ENCODE measurements at regions not wholly inside any gene's neighbourhood (a gene's known extent, or its start where the extent isn't known, plus 50 kb on each side); places are given as distances from the start of the nearest gene placed in this dataset.
"Not testable (repeated sequence)": the region's sequence is repeated elsewhere in the genome, so short reads cannot be mapped to it uniquely, and the experiment has no call there.

DNA sequence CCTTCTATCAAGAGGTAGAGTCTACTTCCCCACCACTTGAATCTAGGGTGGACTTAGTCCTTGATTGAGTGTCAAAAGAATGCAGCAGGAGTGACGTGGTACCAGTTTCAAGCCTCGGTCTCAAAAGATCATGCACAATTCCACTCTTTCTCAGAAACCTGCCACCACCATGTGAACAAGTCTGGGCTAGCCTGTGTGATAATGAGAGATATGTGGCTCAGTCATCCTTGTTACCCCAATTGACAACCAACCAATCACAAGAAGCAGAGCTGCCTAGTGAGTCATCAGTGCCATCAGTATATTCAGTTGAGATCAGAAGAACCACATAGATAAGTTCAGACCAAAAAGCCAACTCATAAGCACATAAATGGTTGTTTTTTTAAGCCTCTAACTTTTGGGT lies 374.5 kb downstream of the IL20RB start:
- H3K9me2 ChIP-seq (replicated peaks; ENCODE audit: low read depth, low read length): no peaks in the 10 kb centered on the region
- H3K79me2 ChIP-seq (ENCODE audit: insufficient read depth, low read length): no peaks in the 10 kb centered on the region
- no peak overlapping the region for H3K9ac ChIP-seq (ENCODE audit: low read depth, low read length, poor library complexity, severe bottlenecking)
- no peaks in the 10 kb centered on the region for H3K36me3 ChIP-seq (ENCODE audit: insufficient read depth, low read length)
- H3K4me3 ChIP-seq (ENCODE audit: low read length, poor library complexity, severe bottlenecking): no peak overlapping the region
- no peaks in the 10 kb centered on the region for H3F3A ChIP-seq (ENCODE audit: low read depth)
- H2AFZ ChIP-seq (ENCODE audit: low read length): no peak overlapping the region
- H3K4me1 ChIP-seq (ENCODE audit: insufficient read depth, low read length, poor library complexity, severe bottlenecking): no peaks in the 10 kb centered on the region
- TF ChIP-seq EZH2phosphoT487 (IDR thresholded peaks at IDR 0.05; ENCODE audit: borderline replicate concordance): no peak
- TF ChIP-seq, protein P1, sequence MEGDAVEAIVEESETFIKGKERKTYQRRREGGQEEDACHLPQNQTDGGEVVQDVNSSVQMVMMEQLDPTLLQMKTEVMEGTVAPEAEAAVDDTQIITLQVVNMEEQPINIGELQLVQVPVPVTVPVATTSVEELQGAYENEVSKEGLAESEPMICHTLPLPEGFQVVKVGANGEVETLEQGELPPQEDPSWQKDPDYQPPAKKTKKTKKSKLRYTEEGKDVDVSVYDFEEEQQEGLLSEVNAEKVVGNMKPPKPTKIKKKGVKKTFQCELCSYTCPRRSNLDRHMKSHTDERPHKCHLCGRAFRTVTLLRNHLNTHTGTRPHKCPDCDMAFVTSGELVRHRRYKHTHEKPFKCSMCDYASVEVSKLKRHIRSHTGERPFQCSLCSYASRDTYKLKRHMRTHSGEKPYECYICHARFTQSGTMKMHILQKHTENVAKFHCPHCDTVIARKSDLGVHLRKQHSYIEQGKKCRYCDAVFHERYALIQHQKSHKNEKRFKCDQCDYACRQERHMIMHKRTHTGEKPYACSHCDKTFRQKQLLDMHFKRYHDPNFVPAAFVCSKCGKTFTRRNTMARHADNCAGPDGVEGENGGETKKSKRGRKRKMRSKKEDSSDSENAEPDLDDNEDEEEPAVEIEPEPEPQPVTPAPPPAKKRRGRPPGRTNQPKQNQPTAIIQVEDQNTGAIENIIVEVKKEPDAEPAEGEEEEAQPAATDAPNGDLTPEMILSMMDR (conservative IDR thresholded peaks at IDR 0.05; ENCODE audit: low read length): no peak
- H3K4me2 ChIP-seq (ENCODE audit: low read depth, low read length, poor library complexity, severe bottlenecking): no peak overlapping the region
- H4K20me1 ChIP-seq (ENCODE audit: insufficient read depth, low read length, poor library complexity, severe bottlenecking): no peaks in the 10 kb centered on the region
- no peaks in the 10 kb centered on the region for H3K9me3 ChIP-seq (ENCODE audit: insufficient read depth, low read depth, low read length)
- no peaks in the 10 kb centered on the region for H3K27me3 ChIP-seq (ENCODE audit: insufficient read depth, low read length, poor library complexity, severe bottlenecking)

DNA sequence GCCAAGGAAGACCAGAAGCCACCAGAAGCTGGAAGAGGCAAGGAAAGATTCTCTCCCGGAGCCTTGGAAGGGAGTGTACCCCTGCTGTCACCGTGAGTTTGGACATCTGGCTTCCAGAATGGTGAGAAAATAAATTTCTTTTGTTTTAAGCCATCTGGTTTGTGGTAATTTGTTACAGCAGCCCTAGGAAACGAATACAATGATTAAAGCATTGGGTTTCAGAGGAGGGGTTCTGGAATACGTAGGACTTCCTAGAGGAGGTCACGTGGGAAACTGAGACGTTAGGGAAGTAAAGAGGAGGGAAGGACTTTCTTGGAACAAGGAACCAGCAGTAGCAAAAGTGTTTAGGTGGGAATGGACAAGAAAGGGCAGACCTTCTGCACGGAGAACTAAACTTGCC lies 377.7 kb downstream of the IL20RB start:
- Histone ChIP-seq H3K79me2 (ENCODE audit: insufficient read depth, low read length) (no peaks in the 10 kb centered on the region), H3F3A (ENCODE audit: low read depth) (no peaks in the 10 kb centered on the region), H3K9me2 (replicated peaks; ENCODE audit: low read depth, low read length) (no peaks in the 10 kb centered on the region), H4K20me1 (ENCODE audit: insufficient read depth, low read length, poor library complexity, severe bottlenecking) (no peaks in the 10 kb centered on the region), H3K4me1 (ENCODE audit: insufficient read depth, low read length, poor library complexity, severe bottlenecking) (no peaks in the 10 kb centered on the region), H3K27me3 (ENCODE audit: insufficient read depth, low read length, poor library complexity, severe bottlenecking) (no peaks in the 10 kb centered on the region), H3K36me3 (ENCODE audit: insufficient read depth, low read length) (no peaks in the 10 kb centered on the region), H2AFZ (ENCODE audit: low read length) (no peak overlapping the region), H3K9me3 (ENCODE audit: insufficient read depth, low read depth, low read length) (0 out of 2 replicates have a peak, but pooled peaks cover 5% of the 10 kb centered on the region), H3K4me2 (ENCODE audit: low read depth, low read length, poor library complexity, severe bottlenecking) (no peak overlapping the region), H3K9ac (ENCODE audit: low read depth, low read length, poor library complexity, severe bottlenecking) (no peak overlapping the region), H3K4me3 (ENCODE audit: low read length, poor library complexity, severe bottlenecking) (no peak overlapping the region)
- TF ChIP-seq, protein P1 (conservative IDR thresholded peaks at IDR 0.05; ENCODE audit: low read length): no peak
- TF ChIP-seq EZH2phosphoT487 (IDR thresholded peaks at IDR 0.05; ENCODE audit: borderline replicate concordance): no peak

DNA sequence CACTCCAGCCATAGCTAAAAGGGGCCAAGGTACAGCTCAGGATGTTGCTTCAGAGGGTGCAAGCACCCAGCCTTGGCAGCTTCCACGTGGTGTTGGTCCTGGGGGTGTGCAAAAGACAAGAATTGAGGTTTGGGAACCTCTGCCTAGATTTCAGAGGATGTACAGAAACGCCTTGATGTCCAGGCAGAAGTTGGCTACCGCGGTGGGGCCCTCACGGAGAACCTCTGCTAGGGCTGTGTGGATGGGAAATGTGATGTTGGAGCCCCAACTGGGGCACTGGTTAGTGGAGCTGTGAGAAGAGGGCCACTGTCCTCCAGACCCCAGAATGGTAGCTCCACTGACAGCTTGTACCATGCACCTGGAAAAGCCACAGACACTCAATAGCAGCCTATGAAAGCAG lies 380.6 kb downstream of the IL20RB start:
- H3K79me2 ChIP-seq (ENCODE audit: insufficient read depth, low read length); H3K9me2 ChIP-seq (replicated peaks; ENCODE audit: low read depth, low read length); H3F3A ChIP-seq (ENCODE audit: low read depth); H3K4me2 ChIP-seq (ENCODE audit: low read depth, low read length, poor library complexity, severe bottlenecking); H3K9ac ChIP-seq (ENCODE audit: low read depth, low read length, poor library complexity, severe bottlenecking); H4K20me1 ChIP-seq (ENCODE audit: insufficient read depth, low read length, poor library complexity, severe bottlenecking); H2AFZ ChIP-seq (ENCODE audit: low read length); H3K4me3 ChIP-seq (ENCODE audit: low read length, poor library complexity, severe bottlenecking); H3K9me3 ChIP-seq (ENCODE audit: insufficient read depth, low read depth, low read length); H3K4me1 ChIP-seq (ENCODE audit: insufficient read depth, low read length, poor library complexity, severe bottlenecking); H3K36me3 ChIP-seq (ENCODE audit: insufficient read depth, low read length); H3K27me3 ChIP-seq (ENCODE audit: insufficient read depth, low read length, poor library complexity, severe bottlenecking): not testable (repeated sequence)

DNA sequence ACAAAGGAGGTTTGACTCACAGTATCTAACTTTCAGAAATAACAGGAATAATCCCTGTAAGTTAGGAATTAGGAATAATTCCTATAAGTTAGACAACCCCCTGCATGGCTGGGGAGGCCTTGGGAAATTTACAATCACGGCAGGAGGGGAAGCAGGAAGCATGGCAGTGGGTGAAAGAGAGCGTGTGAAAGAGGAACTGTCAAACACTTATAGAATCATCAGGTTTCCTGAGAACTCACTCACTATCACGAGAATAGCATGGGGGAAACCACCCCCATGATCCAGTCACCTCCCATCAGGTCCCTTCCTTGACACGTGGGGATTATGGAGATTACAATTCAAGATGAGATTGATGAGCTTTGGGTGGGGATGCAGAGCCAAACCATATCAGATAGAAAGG lies 385.5 kb downstream of the IL20RB start:
- H3K4me3 ChIP-seq (ENCODE audit: low read length, poor library complexity, severe bottlenecking): no peak overlapping the region
- H3K27me3 ChIP-seq (ENCODE audit: insufficient read depth, low read length, poor library complexity, severe bottlenecking): no peaks in the 10 kb centered on the region
- no peak overlapping the region for H3K4me2 ChIP-seq (ENCODE audit: low read depth, low read length, poor library complexity, severe bottlenecking)
- H3K79me2 ChIP-seq (ENCODE audit: insufficient read depth, low read length): no peaks in the 10 kb centered on the region
- H3K9me3 ChIP-seq (ENCODE audit: insufficient read depth, low read depth, low read length): 0 out of 2 replicates have a peak, but pooled peaks cover 5% of the 10 kb centered on the region
- no peaks in the 10 kb centered on the region for H3K9me2 ChIP-seq (replicated peaks; ENCODE audit: low read depth, low read length)
- H2AFZ ChIP-seq (ENCODE audit: low read length): no peak overlapping the region
- TF ChIP-seq EZH2phosphoT487 (IDR thresholded peaks at IDR 0.05; ENCODE audit: borderline replicate concordance): no peak
- TF ChIP-seq, protein P1 (conservative IDR thresholded peaks at IDR 0.05; ENCODE audit: low read length): no peak
- H4K20me1 ChIP-seq (ENCODE audit: insufficient read depth, low read length, poor library complexity, severe bottlenecking): no peaks in the 10 kb centered on the region
- H3K36me3 ChIP-seq (ENCODE audit: insufficient read depth, low read length): no peaks in the 10 kb centered on the region
- no peaks in the 10 kb centered on the region for H3K4me1 ChIP-seq (ENCODE audit: insufficient read depth, low read length, poor library complexity, severe bottlenecking)
- no peak overlapping the region for H3K9ac ChIP-seq (ENCODE audit: low read depth, low read length, poor library complexity, severe bottlenecking)
- H3F3A ChIP-seq (ENCODE audit: low read depth): no peaks in the 10 kb centered on the region
